ENCODE measurements at regions not wholly inside any gene's neighbourhood (a gene's known extent, or its start where the extent isn't known, plus 50 kb on each side); places are given as distances from the start of the nearest gene placed in this dataset.

- no peak for DNase-seq
Observed at GRCh38 chr5:3891113-3891512, 295.5 kb downstream of the IRX1 start.

- no peak for DNase-seq
Observed at GRCh38 chr5:3893527-3893926, 297.9 kb downstream of the IRX1 start.

- no peak for DNase-seq
Observed at GRCh38 chr5:3893975-3894374, 298.3 kb downstream of the IRX1 start.

GRCh38 chr5:3896098-3896497 lies 300.5 kb downstream of the IRX1 start:
- no peak for DNase-seq

GRCh38 chr5:3899093-3899492 lies 303.5 kb downstream of the IRX1 start:
- DNase-seq = no peak

GRCh38 chr5:3904584-3904983 lies 309.0 kb downstream of the IRX1 start:
- no peak for DNase-seq

- no peak for DNase-seq
Observed at GRCh38 chr5:3905031-3905430, 309.4 kb downstream of the IRX1 start.

GRCh38 chr5:3905521-3905920 lies 309.9 kb downstream of the IRX1 start:
- DNase-seq = no peak

- DNase-seq = no peak
Observed at GRCh38 chr5:3911111-3911510, 315.5 kb downstream of the IRX1 start.

GRCh38 chr5:3911773-3912172 lies 316.1 kb downstream of the IRX1 start:
- DNase-seq = no peak

- no peak for DNase-seq
Observed at GRCh38 chr5:3912790-3913189, 317.2 kb downstream of the IRX1 start.

GRCh38 chr5:3913279-3913678 lies 317.6 kb downstream of the IRX1 start:
- DNase-seq = no peak

GRCh38 chr5:3925022-3925421 lies 329.4 kb downstream of the IRX1 start:
- no peak for DNase-seq

- no peak for DNase-seq
Observed at GRCh38 chr5:3925935-3926334, 330.3 kb downstream of the IRX1 start.

GRCh38 chr5:3929799-3930198 lies 334.2 kb downstream of the IRX1 start:
- DNase-seq = no peak

GRCh38 chr5:3931976-3932375 lies 336.3 kb downstream of the IRX1 start:
- DNase-seq = no peak

- no peak for DNase-seq
Observed at GRCh38 chr5:3933536-3933935, 337.9 kb downstream of the IRX1 start.

GRCh38 chr5:3933966-3934365 lies 338.3 kb downstream of the IRX1 start:
- no peak for DNase-seq

- no peak for DNase-seq
Observed at GRCh38 chr5:3943859-3944258, 348.2 kb downstream of the IRX1 start.

- no peak for DNase-seq
Observed at GRCh38 chr5:3944930-3945329, 349.3 kb downstream of the IRX1 start.

GRCh38 chr5:3948838-3949237 lies 353.2 kb downstream of the IRX1 start:
- no peak for DNase-seq

GRCh38 chr5:3954199-3954598 lies 358.6 kb downstream of the IRX1 start:
- DNase-seq = no peak

- DNase-seq = no peak
Observed at GRCh38 chr5:3954633-3955032, 359.0 kb downstream of the IRX1 start.

- DNase-seq = no peak
Observed at GRCh38 chr5:3957658-3958057, 362.0 kb downstream of the IRX1 start.

GRCh38 chr5:3958389-3958788 lies 362.8 kb downstream of the IRX1 start:
- no peak for DNase-seq

- no peak for DNase-seq
Observed at GRCh38 chr5:3962113-3962512, 366.5 kb downstream of the IRX1 start.

Data from NCI-H1417 (cell line).